Endothelial cell of hepatic sinusoid (primary cell): ENCODE measurements at regions not wholly inside any gene's neighbourhood (a gene's known extent, or its start where the extent isn't known, plus 50 kb on each side); places are given as distances from the start of the nearest gene placed in this dataset.

ENCODE experiments used
- in situ Hi-C: cut with HindIII; loops from 2 replicates; pipeline ENCODE4 v1.10.0; 2017; ENCODE audit warnings: low sequenced_read_pairs

- in situ Hi-C loops, result loop anchor here (5.0 kb wide), 1 partner anchor 54 kb away; no protein-coding TSS in a partner anchor
Measured at GRCh38 chr5:73312872-73313510, 135.6 kb downstream of the FOXD1 start.

DNA sequence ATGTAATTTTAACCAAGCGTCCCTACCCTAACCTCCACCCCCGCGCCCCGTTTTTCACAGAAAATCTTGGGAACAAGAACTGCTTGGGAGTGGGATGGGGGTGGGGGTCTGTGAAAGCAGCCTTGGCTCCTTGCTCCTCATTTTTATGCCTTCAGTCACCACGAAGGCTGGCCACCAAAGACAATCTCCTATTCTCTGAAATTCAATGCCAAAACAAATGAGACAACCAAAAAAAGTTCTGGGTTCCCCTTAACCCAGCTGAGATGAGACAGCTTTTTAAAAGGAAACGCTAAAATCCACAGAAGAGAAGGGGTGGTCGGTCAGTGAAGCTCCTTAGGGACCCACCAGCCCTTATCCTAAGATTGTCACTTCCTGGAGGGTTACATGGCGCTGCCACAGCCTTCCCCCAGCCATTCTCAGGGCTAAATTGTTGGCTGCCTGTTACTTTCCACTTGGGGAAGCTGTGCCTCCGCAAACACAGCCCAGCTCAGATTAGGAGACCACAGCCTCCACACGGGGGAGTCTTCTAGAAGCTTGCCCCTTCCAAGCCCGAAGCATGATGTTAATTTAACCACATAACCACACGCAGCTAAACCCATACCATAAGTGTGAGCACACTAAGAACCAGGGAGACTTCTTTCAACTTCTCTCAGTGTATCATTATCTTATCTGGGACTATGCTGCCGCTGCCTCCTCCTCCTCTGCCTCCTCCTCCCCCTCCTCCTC, 136.3 kb downstream of the FOXD1 start:
- in situ Hi-C loops, result loop anchor here (5.0 kb wide), 1 partner anchor 55 kb away; no protein-coding TSS in a partner anchor

DNA sequence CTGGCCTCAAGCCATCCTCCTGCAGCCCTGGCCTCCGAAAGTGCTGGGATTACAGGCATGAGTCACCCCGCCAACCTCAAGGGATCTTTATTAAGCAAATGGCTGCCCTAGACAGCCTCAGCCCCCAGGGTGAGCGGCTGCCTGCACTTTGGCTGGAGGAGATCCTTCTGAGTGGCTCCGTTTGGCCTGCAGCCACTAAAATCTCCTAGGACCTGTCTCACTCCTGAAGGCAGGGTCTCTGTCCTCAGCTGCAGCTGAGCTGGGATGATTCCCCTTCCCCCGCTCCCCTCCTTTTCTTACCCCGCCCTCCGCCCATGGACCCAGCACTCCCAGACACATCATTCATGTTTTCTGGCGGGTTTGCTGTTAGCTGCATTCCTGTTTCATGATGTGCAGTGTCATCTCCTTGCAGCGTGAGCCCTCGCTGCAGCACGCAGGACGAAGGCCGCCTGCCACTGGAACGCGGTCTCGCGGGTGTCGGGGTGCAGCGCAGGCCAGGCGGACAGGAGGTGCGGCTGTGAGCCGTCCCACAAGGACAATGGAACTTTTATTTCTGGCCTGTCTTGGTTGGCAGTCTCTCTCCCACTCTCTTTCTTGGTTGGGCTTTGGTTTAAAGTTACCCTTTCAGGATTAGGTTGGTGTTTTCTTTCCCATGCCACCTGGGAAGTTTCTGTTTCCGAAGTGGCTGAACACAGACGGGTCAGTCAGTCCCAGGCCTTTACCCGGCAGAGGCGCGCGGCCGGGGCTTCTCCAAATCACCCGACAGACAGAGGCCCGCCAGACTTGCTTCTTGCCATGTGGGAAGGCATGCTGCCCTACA, 137.1 kb downstream of the FOXD1 start:
- in situ Hi-C loops, result loop anchor here (5.0 kb wide), 1 partner anchor 56 kb away; no protein-coding TSS in a partner anchor

GRCh38 chr5:73307645-73308355, 134.8 kb downstream of the TMEM174 start:
- in situ Hi-C loops, result no loop called here

- in situ Hi-C loops, result no loop called here
Measured at GRCh38 chr5:73306741-73307275, 133.8 kb downstream of the TMEM174 start.

- in situ Hi-C loops, result no loop called here
Measured at GRCh38 chr5:73306078-73306719, 133.2 kb downstream of the TMEM174 start.

- in situ Hi-C loops, result no loop called here
Measured at GRCh38 chr5:73305386-73305785, 132.4 kb downstream of the TMEM174 start.

DNA sequence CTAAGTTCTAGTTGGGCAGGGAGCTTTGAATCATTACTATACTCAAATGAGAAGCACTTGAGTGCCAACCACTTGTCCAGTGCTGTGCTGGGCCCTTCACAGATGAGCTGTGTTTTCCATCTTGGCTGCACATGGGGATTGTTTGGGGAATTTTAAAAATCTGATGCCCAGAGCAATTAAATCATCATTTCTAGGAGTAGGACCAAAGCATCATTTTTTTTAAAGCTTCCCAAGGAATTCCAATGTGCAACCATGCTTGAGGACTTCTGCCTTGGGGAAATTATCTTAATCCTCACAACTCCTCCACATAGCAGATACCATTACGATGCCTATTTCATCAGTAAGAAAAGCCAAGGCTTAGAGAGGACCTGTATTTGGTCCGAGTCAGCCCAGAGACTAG, 131.4 kb downstream of the TMEM174 start:
- in situ Hi-C loops, result no loop called here

- in situ Hi-C loops, result no loop called here
Measured at GRCh38 chr5:73303148-73304079, 130.4 kb downstream of the TMEM174 start.

DNA sequence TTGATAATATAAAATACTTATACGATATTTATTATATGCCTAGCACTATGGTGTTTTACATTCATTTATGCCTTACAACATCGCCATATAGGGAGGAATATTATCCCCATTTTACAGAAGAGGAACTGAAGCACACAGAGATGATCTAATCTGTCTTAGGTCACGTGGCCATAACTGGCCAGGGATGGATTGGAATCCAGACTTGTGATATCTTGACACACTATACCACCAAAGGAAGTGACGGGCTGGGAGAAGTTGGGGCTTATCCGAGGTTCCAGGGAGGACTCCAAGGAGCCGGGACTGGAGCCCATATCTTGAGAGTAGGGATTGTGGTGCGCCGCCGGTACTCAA, 129.8 kb downstream of the TMEM174 start:
- in situ Hi-C loops, result no loop called here

DNA sequence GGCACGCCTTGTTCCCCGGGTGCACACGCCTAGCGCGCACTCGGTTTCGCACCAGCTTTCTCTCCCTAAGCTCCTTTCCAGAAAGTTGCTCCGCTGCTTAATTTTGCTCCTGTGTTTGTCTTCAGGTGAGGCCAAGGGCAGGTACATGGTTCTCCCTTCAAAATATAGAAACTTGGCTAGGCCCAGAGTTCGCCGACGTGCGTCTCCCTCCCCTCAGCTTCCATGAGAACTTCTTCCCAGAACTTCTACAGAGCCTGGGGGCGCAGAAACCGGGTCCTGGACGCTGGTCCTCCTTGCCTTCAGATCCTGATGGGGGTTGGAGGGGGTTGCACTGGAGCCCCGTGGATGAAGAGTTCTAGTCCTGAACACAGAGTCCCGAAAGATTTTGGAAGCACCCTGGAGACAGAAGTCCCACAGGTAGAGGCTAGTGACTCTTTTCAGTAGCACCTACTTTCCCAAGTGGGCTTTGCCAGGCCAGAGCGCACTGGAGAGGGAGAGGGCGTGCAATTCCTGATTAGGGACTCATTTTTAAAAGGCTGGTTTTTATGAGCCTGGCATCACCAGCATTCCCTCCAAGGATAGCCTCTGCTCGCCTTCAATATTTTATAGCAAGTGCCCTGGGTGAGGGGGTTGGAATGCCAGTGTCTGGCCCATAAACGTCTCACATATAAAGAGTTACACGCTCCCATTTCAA, 128.4 kb downstream of the TMEM174 start:
- in situ Hi-C loops, result no loop called here

- in situ Hi-C loops, result no loop called here
Measured at GRCh38 chr5:73300337-73301207, 127.6 kb downstream of the TMEM174 start.

- in situ Hi-C loops, result no loop called here
Measured at GRCh38 chr5:73299665-73300336, 126.8 kb downstream of the TMEM174 start.

DNA sequence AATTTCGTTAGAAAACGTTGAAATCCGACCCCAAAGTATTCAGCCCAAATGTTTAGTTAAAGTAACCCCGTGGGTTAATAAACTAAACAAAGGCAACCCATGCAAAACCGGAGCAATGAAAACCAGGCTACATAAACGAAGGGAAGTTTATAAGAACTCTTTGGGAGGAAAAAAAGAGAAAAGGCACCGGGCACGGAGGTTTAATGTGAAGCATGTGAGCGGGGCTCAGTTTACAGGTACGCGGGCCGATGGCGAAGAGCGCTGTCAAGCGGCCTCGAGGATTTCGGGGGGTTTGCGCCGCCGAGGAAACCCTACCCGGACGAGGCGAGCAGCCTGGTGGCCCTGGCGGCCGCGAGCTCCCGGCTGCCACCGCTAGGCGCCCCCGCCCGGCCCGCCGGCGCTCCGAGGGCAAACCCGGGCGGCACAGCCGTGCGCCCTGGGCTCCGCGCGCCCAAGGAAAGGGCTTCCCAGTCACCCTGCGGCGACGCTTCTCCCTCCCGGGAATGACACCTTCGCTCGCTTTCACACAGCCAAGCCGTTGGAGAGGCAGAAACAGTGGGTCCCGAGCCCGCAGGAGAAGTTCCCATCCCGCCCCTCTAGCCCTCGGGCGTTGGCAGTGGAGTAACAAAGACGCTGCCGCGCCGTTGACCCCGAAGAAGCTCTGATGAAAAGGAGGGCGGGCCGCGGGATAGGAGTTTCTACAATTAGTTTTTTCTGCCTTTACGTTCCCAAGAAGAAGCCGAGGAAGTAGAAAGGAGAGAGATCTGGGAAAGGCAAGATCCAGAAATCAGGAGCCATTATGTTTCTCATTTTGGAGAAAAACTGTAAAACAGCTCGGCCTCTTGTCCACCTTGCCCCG, 126.0 kb downstream of the TMEM174 start:
- in situ Hi-C loops, result no loop called here

GRCh38 chr5:73298251-73298771, 125.3 kb downstream of the TMEM174 start:
- in situ Hi-C loops, result no loop called here

DNA sequence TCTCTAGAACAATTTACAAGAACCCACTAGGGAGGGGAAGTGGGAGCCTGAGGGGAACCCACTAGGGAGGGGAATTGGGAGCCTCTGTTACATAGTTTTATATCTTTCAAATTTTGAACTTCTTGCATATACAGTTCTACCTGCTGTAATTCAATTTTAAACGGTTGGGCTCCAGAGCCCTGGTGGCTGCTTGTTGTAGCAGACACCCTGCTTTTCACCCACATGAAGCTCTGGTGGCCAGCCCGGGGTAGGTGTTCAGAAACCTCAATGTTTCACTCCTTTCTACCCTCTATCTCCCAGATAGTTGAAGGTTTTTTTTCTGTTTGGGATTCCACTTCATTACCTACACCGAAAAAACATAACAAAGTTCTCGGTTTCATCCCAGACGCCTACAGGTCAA, 124.4 kb downstream of the TMEM174 start:
- in situ Hi-C loops, result no loop called here
